GM18502 (cell line): ENCODE measurements at regions not wholly inside any gene's neighbourhood (a gene's known extent, or its start where the extent isn't known, plus 50 kb on each side); places are given as distances from the start of the nearest gene placed in this dataset.
"Not testable (repeated sequence)": the region's sequence is repeated elsewhere in the genome, so short reads cannot be mapped to it uniquely, and the experiment has no call there.

Experiments
- ATAC-seq: cut with Tn5 transposase; IDR thresholded peaks from one replicate; pipeline ENCODE4 v1.9.1; 2021; ENCODE audit warnings: mild to moderate bottlenecking; ENCODE audit not compliant: unreplicated experiment, poor library complexity

DNA sequence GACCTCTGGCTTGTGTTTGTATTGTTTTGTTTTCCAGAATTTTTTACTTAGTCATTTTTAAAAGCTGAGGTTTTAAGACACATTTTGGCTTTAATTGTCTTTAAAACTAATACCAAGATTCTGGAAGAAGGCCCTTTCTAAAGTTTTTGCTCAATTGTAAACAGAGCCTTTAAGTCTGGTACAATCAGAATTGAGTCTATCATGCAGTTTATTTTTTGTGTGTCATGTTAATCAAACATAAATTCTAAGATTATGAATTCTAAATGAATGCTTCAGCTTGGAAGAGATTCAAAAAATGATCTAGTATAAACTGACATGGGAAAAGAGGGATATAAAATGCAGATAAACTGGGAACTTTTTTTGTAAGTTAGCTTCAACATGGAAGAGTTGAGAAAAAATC is 882.7 kb downstream of the TLE1 start:
- ATAC-seq, result no peak

GRCh38 chr9:80804873-80805272 is 884.5 kb downstream of the TLE1 start:
- ATAC-seq, result no peak

GRCh38 chr9:80797831-80798688 is 891.3 kb downstream of the TLE1 start:
- ATAC-seq, result no peak

DNA sequence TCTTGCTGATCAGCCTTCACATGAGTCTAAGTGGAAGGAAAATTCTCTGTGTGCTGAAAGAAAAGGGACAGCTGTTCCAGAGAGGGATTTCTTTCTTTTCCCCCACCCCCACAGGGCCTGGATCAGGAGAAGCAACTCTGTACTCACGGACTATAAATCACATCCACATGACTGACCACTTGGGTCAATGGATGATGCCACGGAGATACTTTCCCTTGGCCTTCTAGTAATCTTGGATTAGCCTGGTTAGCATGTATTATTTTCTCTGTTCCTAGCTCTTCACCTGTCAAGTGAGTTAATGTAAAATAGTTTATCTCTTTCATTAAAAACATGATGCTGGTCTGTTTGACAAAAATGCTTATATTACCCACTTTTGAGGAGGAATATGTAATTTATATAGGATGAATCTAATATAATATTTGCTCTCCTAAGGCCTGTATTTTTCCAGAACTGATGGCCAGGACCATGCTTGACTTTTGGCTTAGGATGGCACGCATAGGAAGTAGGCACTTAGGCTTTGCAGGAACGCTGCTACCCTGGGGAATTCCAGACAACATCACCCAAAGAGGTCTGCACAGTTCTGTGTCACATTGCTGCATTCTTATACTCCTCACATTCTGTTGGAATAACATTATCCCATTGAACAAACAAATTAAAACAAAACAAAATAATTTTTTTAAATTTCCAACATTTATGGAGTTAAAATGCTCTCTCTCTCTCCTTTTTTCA is 892.1 kb downstream of the TLE1 start:
- ATAC-seq, result no peak

DNA sequence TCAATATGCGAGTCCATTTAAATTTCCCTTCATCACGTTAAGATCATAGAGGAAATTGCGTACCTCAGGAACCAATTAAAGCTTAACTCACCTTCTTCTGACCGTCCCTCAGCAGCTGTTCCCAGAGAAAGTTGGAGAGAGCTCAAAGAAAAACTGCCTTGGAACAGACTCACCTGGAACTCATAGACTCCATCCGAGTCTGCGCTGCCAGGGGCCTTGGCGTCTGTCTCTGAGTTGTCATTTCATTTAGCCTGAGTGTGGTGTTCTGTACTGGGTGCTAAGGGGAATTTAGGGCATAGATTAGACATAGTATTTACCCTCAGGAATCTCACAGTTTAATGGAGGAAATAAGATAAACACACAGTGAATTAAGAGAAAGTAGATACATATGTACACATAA is 892.7 kb downstream of the TLE1 start:
- no peak for ATAC-seq

- ATAC-seq, result no peak
Measured at GRCh38 chr9:80794197-80794596, 895.1 kb downstream of the TLE1 start.

- ATAC-seq, result no peak
Measured at GRCh38 chr9:80793706-80794105, 895.6 kb downstream of the TLE1 start.

- no peak for ATAC-seq
Measured at GRCh38 chr9:80792726-80793125, 896.6 kb downstream of the TLE1 start.

- ATAC-seq, result no peak
Measured at GRCh38 chr9:80791836-80792235, 897.5 kb downstream of the TLE1 start.

- no peak for ATAC-seq
Measured at GRCh38 chr9:80790764-80791163, 898.6 kb downstream of the TLE1 start.

DNA sequence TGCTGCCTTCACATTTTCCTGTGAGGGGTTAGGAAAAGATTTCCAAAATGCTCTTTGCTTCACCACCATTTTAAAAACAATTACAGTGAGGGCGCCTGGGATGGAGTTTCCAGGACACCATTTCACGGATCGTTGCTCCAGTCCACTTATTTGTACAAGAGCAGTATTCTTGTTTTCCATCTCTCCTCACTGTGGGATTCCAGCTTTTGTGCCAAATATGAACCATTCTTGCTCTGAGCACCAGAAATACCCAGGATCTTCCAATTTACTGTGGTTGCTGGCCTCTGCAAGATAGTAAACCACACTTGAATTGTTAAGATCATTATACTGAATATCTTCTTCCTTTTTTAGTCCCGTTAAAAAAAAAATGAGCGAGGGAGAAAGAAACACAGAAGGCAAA is 899.5 kb downstream of the TLE1 start:
- no peak for ATAC-seq

DNA sequence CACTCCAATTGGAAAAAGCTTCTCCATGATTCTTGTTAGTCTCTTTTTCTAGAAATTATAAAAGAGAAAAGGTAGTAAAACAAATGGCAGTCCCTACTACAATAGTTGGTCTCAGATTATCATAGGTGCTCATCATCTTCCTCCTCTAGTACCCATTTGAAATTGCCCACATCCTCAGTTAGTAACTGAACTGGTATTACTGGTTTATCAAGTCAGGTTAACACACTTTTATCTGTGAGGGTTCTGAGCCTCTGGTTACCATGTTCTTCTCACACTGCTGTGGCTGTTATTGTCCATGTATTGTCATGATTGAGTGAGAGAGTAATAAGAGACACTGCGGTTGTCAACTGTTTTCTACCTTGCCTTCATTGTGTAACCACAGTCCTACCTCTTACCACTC is 901.7 kb downstream of the TLE1 start:
- no peak for ATAC-seq

DNA sequence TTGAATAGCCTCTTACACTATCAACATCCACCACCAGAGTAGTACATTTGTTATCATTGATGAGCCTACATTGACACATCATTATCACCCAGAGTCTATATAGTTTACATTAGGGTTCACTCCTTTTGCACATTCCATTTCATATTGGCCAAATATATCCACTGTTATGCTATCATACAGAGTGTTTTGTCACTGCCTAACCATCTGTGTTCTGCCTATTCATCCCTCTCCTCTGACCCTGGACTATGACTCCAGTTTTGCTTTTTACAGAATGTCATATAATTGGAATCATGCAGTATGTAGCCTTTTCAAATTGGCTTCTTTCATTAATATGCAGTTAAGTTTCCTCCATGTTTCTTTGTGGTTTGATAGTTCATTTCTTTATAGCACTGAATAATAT is 904.7 kb downstream of the TLE1 start:
- no peak for ATAC-seq

DNA sequence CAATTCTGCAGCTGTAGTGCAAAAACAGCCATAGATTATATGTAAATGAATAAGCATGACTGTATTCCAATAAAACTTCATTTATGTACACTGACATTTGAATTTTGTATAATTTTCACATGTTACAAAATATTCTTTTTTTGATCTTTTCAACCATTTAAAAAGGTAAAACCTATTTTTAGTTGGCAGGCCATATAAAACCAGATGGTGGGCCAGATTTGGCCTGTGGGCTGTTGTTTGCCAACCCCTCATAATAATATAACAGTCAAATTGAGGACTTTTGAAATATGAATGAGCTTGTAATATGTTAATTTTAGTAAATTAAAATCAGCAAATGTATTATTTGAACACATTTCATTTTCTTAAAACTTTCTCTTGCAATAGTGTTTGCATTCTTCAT is 913.4 kb downstream of the TLE1 start:
- no peak for ATAC-seq

- ATAC-seq, result no peak
Measured at GRCh38 chr9:80775530-80775929, 913.8 kb downstream of the TLE1 start.

GRCh38 chr9:80771555-80772347 is 917.6 kb downstream of the TLE1 start:
- ATAC-seq, result no peak

DNA sequence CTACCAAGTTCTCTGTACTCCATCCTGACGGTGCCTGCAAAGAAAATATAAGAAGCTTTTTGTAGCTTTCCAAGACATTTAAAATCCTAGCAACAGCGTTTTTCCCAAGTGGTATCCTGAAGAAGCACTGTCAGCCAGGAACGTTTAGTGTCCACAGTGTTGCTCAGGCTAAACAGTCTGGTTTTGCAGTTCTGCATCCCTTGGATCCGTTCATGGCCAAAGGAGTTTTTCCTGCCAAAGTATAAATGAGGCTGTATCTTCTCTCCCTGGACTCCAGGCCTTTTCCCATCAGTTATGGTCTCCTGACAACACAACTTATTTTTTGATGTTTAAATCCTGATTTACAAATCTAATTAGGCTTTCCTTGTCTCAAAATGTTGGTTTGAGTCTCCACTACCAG is 925.8 kb downstream of the TLE1 start:
- no peak for ATAC-seq

GRCh38 chr9:80755586-80755985 is 933.8 kb downstream of the TLE1 start:
- ATAC-seq, result no peak

GRCh38 chr9:80747056-80747455 is 942.3 kb downstream of the TLE1 start:
- ATAC-seq, result not testable (repeated sequence)

GRCh38 chr9:80732506-80732905 is 956.8 kb downstream of the TLE1 start:
- no peak for ATAC-seq

DNA sequence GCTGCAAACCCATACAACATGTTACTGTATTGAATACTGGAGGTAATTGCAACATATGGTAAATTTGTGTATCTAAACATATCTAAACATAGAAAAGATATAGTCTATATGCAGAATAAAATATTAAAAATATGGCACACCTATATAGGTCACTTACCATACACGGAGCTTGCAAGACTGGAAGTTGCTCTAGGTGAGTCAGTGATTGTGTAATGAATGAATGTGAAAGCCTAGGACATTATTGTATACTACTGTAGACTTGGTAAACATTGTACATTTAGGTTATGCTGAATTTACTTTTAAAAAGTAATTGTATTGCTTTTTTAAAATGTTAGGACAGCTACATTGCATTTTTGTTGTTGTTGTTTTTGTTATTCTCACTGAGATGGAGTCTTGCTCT is 968.8 kb downstream of the TLE1 start:
- ATAC-seq, result no peak
